Mucosa of descending colon (tissue), 3 donors: ENCODE measurements at regions not wholly inside any gene's neighbourhood (a gene's known extent, or its start where the extent isn't known, plus 50 kb on each side); places are given as distances from the start of the nearest gene placed in this dataset.

ENCODE experiments used
- ATAC-seq: fragments of 200-7000 bp; cut with Tn5 transposase; one replicate; pipeline ENCODE4 v1.9.1; 2020; ENCODE audit warnings: mild to moderate bottlenecking, moderate library complexity
- DNase-seq, 3 donors: peaks; one replicate each; pipeline ENCODE4 v3.0.0-alpha.2; 2020
- H3K36me3 ChIP-seq: fragments of 200-600 bp; one replicate; pipeline ENCODE4 v1.8.0; 2021; ENCODE audit warnings: low read depth, mild to moderate bottlenecking
- H3K4me1 ChIP-seq: fragments of 200-600 bp; one replicate; pipeline ENCODE4 v1.8.0; 2021; ENCODE audit warnings: low read depth, mild to moderate bottlenecking
- H3K4me3 ChIP-seq: fragments of 200-600 bp; one replicate; pipeline ENCODE4 v1.8.0; 2021; ENCODE audit warnings: mild to moderate bottlenecking
- H3K9me3 ChIP-seq: fragments of 200-600 bp; one replicate; pipeline ENCODE4 v1.8.0; 2021; ENCODE audit warnings: mild to moderate bottlenecking
- intact Hi-C, 2 donors: fragments of 100-400 bp; cut with DNase I in 1 of 2; cut with micrococcal nuclease in 1 of 2; formaldehyde crosslinking; loops; one replicate each; pipeline versions ENCODE4 v1.11.0 to v1.11.1; 2022; cut with DNase I, micrococcal nuclease
- TF ChIP-seq, protein P1 (sequence below): fragments of 200-600 bp; IDR thresholded peaks from one replicate; pipeline ENCODE4 v1.8.0; 2022; ENCODE audit warnings: antibody characterized with exemption, mild to moderate bottlenecking
- donor health status: DM: no; HTN: no; CAD: no; lungs with moderate emphysema.
- donor health status: DM: no; HTN: no; CAD: no.
- donor health status: DM: no; HTN: yes; CAD: no.

DNA sequence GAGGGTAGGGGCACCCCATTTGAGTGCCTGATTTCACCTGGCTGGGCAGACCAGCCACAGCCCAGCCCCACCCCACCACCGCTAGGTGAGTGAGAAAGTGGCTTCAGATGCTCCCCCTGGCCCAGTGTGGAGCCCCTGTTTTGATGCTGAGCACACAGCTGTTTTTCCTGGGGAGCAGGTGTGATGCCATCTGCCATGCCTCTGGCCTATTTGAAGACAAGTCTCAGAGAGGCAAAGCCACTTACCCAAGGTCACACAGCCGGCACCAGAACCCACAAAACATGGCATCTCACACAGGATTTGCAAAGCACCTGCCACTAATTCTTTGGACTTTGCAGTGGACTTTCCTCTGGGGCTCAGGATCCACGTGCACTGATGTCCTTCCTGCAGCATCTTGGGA is 131.3 kb downstream of the INHBB start:
- intact Hi-C loops, result no loop called here
- Histone ChIP-seq H3K9me3 (no peaks in the 10 kb centered on the region), H3K4me3 (no peak overlapping the region), H3K36me3 (no peaks in the 10 kb centered on the region), H3K4me1 (no peaks in the 10 kb centered on the region)
- no peak for DNase-seq
- no peak for ATAC-seq
- TF ChIP-seq, protein P1, sequence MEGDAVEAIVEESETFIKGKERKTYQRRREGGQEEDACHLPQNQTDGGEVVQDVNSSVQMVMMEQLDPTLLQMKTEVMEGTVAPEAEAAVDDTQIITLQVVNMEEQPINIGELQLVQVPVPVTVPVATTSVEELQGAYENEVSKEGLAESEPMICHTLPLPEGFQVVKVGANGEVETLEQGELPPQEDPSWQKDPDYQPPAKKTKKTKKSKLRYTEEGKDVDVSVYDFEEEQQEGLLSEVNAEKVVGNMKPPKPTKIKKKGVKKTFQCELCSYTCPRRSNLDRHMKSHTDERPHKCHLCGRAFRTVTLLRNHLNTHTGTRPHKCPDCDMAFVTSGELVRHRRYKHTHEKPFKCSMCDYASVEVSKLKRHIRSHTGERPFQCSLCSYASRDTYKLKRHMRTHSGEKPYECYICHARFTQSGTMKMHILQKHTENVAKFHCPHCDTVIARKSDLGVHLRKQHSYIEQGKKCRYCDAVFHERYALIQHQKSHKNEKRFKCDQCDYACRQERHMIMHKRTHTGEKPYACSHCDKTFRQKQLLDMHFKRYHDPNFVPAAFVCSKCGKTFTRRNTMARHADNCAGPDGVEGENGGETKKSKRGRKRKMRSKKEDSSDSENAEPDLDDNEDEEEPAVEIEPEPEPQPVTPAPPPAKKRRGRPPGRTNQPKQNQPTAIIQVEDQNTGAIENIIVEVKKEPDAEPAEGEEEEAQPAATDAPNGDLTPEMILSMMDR, result no peak

DNA sequence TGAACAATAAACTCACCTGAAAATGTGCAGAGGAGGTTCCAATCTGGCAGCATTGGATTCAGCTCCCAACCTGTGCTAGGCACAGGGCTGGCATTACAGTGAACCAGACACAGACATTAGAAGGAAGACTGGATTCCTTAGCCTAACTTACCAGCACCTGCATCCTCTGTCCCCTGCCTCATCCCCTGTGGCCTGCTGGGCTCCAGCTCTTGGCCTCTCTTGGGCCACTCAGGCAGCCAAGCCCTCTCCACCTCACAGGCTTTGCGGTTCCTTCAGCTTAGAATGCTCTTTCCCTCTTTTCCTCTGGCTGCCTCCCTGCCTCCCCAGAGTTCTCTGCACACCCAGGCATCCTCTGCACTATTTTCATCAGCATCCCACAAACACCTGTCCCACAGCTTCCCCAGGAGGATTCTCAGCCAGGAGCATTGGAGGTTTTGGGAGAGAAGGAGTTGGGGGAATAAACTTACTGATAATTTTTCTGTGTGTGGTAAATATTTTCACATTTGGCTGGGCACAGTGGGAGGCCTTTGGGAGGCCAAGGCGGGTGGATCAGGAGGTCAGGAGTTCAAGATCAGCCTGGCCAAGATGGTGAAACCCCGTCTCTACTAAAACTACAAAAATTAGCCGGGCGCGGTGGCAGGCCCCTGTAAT is 132.0 kb downstream of the INHBB start:
- Histone ChIP-seq H3K4me3 (no peak overlapping the region), H3K36me3 (no peaks in the 10 kb centered on the region), H3K4me1 (no peaks in the 10 kb centered on the region), H3K9me3 (no peaks in the 10 kb centered on the region)
- TF ChIP-seq, protein P1, result no peak
- intact Hi-C loops, result no loop called here
- DNase-seq (no peak), ATAC-seq (no peak)

DNA sequence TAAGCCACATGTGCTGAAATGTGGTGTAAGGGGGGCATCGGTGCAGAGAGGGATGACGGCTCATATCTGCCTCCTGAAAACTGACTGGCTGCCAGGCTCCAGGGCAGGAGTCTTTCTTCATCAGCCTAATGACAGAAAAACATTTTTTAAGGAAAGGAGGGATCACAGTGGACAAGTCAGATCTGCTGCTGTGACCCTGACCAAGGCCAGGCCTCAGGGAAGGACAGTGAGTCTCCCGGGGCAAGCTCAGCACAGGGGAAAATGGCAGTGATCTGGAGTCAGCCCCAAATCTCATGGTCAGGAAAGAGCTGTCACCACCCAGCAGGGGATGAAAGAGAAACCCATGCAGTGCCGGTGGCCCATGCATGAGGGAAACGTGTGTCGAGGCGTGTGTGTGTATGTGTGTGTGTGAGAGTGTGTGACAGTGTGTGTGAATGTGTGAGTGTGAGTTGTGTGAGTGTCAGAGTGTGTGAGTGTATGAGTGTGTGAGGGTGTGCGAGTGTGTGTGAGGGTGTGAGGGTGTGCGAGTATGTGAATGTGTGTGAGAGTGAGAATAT is 134.5 kb downstream of the INHBB start:
- intact Hi-C loops, result no loop called here
- TF ChIP-seq, protein P1, result no peak
- no peak for DNase-seq
- H3K36me3 ChIP-seq, result no peaks in the 10 kb centered on the region
- no peak overlapping the region for H3K4me3 ChIP-seq
- H3K9me3 ChIP-seq, result no peaks in the 10 kb centered on the region
- ATAC-seq, result no peak
- no peaks in the 10 kb centered on the region for H3K4me1 ChIP-seq

DNA sequence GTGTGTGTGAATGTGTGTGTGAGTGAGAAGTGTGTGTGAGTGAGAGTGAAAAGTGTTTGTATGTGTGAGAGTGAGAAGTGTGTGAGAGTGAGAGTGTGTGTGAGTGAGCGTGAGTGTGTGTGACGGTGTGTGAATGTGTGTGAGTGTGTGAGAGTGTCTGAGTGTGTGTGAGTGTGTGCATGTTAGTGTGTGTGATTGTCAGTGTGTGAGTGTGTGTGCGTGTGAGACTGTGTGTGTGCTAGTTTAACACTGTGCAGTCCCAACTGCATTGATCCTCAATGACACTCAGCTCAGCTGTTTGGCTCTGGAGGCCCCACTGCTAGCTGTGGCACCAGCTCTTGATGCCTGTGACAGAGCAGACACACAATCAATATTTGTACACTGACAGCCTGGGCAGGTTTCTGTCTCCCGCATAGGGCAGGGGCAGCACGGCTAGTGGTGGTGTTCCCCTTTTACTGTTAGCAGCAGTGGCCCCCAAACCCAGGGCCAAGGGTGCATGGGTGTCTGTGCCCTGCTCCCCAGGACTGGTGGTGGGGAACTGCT is 135.0 kb downstream of the INHBB start:
- no peak for ATAC-seq
- Histone ChIP-seq H3K4me3 (no peak overlapping the region), H3K9me3 (no peaks in the 10 kb centered on the region), H3K4me1 (no peaks in the 10 kb centered on the region), H3K36me3 (no peaks in the 10 kb centered on the region)
- DNase-seq, result peak in 1 of 3 donors; percentile 28
- intact Hi-C loops, result no loop called here
- TF ChIP-seq, protein P1, result no peak

DNA sequence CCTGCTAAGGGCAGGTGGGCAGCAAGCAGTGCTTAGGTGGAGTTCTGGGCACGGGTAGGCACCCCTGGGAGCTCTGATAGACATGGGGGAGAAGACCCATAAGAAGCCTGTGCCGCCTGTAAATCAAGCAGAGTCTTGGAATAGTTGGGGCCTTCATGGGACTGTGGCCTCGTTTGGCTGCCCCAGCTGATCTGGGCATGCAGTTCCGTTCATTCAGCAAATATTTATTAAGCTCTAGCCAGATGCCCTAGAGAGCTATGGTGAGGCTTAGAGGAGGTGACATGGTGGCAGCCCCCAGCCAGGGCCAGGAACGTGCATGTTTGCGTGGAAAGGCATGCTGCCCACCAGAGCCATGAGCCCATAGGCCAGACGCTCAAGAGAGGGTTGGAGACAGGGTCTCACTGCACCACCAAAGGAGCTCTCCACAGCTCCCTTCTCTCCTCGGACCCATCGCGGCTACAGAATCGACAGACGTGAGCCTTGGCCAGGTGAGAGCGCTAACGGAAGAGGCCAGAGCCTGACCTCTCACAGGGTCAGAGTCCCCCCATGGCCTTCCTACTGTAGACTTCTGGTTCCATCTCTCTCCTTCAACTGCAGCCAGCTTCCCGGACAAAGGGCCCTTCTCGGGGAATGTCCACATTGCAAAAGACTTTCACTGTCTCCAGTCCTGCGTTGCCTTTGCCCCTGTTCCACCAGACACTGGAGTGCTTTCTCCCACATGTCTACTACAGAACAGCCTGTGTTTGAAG is 135.7 kb downstream of the INHBB start:
- DNase-seq (no peak), ATAC-seq (no peak)
- H3K36me3 ChIP-seq, result no peaks in the 10 kb centered on the region
- TF ChIP-seq, protein P1, result no peak
- no peak overlapping the region for H3K4me3 ChIP-seq
- H3K4me1 ChIP-seq, result no peaks in the 10 kb centered on the region
- intact Hi-C loops, result no loop called here
- no peaks in the 10 kb centered on the region for H3K9me3 ChIP-seq
